ENCODE measurements at regions not wholly inside any gene's neighbourhood (a gene's known extent, or its start where the extent isn't known, plus 50 kb on each side); places are given as distances from the start of the nearest gene placed in this dataset.
"Not testable (repeated sequence)": the region's sequence is repeated elsewhere in the genome, so short reads cannot be mapped to it uniquely, and the experiment has no call there.

- no peak for DNase-seq (ENCODE audit: low spot score)
- TF ChIP-seq, protein P1, sequence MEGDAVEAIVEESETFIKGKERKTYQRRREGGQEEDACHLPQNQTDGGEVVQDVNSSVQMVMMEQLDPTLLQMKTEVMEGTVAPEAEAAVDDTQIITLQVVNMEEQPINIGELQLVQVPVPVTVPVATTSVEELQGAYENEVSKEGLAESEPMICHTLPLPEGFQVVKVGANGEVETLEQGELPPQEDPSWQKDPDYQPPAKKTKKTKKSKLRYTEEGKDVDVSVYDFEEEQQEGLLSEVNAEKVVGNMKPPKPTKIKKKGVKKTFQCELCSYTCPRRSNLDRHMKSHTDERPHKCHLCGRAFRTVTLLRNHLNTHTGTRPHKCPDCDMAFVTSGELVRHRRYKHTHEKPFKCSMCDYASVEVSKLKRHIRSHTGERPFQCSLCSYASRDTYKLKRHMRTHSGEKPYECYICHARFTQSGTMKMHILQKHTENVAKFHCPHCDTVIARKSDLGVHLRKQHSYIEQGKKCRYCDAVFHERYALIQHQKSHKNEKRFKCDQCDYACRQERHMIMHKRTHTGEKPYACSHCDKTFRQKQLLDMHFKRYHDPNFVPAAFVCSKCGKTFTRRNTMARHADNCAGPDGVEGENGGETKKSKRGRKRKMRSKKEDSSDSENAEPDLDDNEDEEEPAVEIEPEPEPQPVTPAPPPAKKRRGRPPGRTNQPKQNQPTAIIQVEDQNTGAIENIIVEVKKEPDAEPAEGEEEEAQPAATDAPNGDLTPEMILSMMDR (IDR thresholded peaks at IDR 0.05; ENCODE audit: extremely low read depth, missing control alignments): no peak
Measured at GRCh38 chr12:131363393-131363792, 347.5 kb upstream of the SFSWAP start.

DNA sequence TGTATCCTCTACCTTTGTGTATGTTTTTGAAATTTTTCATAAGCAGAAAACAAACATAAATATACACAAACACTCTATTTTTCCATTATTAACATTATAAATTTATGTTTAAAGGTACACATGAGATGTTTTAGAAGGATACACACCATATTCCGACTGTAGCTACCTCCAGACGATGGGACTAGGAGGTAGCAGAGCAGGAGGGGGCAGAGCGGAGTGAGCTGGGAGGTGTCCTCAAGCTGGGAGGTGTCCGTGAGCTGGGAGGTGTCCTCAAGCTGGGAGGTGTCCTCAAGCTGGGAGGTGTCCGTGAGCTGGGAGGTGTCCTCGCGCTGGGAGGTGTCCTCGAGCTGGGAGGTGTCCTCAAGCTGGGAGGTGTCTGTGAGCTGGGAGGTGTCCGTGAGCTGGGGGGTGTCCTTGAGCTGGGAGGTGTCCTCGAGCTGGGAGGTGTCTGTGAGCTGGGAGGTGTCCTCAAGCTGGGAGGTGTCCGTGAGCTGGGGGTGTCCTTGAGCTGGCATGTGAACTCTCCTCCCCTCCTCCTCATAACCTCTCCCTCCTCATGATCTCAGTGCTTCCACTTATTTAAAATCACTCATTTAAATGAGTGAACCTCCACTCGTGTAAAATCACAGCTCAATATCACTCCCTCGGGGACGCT is 346.9 kb upstream of the SFSWAP start:
- no peak for DNase-seq (ENCODE audit: low spot score)
- TF ChIP-seq, protein P1 (IDR thresholded peaks at IDR 0.05; ENCODE audit: extremely low read depth, missing control alignments): no peak

GRCh38 chr12:131364903-131365820 is 345.7 kb upstream of the SFSWAP start:
- TF ChIP-seq, protein P1 (IDR thresholded peaks at IDR 0.05; ENCODE audit: extremely low read depth, missing control alignments): no peak
- no peak for DNase-seq (ENCODE audit: low spot score)

DNA sequence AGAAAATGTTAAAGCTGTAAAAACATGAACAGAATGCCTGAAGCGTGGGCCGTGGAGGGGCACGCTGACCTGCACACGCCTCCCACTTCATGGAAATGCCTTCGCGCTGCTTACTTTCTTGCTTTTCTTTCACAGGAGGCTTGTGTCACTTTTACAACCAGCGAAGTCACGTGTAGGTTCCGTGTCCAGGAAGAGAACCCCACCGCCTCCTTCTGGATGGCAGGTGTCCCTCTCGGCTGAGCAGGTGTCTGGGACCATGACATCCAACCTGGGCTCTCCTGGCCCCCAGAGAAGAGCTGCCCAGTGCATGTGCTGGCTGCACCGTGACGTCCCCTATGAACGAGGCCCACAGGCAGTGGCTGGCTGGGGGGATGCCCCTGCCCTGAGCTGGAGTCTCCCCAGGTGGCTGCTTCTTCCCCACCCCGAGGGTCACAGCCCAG is 345.0 kb upstream of the SFSWAP start:
- no peak for DNase-seq (ENCODE audit: low spot score)
- TF ChIP-seq, protein P1 (IDR thresholded peaks at IDR 0.05; ENCODE audit: extremely low read depth, missing control alignments): no peak

DNA sequence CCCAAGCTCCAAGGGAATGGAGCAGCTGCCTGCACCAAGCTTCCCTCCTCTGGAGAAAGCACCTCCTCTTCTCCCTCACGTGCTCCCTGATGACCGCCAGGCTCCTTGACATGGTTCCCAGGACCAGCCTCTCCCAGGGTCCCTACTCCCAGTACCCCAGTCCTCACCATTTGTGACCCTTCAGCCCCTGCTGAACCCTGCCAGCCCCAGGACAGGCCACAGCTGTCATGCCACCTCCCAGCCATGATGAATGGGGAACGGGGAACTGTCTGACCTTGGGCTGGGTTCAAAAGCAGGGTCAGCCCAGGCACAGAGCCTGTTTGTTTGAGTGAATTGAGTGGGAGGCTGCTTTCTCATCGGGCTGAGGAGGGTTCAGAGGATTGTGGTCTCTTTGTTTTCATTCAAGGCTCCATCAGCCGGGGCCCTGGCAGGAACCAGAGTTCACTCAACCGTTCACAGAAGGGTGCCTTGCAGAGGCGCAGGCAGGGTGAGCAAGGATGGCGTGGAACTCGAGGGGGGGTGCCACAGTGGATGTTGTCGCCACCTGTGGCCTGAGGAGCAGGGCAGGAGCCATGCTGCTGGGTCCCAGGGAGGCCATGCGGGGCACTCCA is 344.5 kb upstream of the SFSWAP start:
- DNase-seq (ENCODE audit: low spot score): no peak
- TF ChIP-seq, protein P1 (IDR thresholded peaks at IDR 0.05; ENCODE audit: extremely low read depth, missing control alignments): no peak

DNA sequence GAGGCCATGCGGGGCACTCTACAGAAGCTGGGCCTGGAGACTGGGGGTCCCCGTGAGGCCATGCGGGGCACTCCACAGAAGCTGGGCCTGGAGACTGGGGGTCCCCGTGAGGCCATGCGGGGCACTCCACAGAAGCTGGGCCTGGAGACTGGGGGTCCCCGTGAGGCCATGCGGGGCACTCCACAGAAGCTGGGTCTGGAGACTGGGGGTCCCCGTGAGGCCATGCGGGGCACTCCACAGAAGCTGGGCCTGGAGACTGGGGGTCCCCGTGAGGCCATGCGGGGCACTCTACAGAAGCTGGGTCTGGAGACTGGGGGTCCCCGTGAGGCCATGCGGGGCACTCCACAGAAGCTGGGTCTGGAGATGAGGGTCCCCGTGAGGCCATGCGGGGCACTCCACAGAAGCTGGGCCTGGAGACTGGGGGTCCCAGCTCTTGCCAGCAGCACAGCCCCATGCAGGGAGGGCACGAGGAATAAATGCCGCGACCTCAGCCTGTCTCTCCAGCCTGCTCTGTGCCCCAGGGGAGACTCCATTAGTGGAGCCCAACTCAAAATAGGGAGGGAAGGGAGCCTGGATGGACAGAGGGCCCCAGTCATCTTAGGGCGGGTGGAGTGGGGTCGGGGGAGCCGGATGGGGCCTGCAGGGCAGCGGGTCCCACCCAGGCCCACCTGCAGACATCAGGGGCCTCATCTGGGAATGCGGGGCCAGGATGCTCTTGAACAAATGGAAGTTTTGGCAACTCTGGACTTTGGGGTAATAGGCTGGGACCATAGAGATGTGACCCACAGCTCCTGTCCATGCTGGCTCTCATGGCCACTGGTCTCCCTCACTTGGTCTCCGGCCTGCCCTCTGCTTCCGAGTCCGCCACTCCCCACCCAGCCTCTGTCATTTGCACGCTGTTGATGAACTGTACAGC is 343.6 kb upstream of the SFSWAP start:
- DNase-seq (ENCODE audit: low spot score): not testable (repeated sequence)

DNA sequence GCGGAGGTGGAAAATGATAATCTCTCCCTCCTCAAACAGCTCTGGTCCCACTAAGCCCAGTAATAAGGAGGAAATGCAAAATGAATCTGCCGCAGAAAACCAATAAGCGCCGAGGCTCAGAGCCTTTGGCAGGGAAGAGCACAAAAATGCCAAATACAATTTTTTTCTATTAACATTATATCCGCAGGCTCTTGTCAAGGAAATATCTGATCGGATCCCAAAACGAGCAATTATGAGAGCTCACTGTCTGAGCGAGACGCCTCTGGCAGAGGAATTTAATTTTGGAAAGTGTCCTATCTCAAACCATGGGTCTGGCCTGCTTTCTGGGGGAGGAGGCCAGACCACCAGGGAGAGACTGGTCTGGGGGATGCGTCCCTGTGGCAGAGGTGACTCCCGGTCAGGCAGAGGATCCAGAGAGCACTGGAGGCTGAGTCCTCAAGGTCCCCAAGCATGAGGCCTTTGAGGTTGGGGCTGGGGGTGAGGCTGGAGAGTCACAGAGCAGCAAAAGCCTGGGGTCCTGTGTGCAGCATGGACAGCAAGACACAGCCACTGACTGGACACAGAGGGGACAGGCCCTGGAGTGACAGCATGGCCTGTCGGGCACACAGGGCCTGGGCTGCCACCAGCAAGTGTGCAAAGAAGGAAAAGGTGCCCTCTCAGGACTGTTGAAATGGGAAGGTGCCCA is 342.8 kb upstream of the SFSWAP start:
- TF ChIP-seq, protein P1 (IDR thresholded peaks at IDR 0.05; ENCODE audit: extremely low read depth, missing control alignments): no peak
- DNase-seq (ENCODE audit: low spot score): no peak

Measured in GM20000 (cell line).